Lower lobe of right lung (tissue), 2 donors: ENCODE measurements at regions not wholly inside any gene's neighbourhood (a gene's known extent, or its start where the extent isn't known, plus 50 kb on each side); places are given as distances from the start of the nearest gene placed in this dataset.
A peak's percentile ranks its signal among the peaks of the same experiment; 100 is the strongest.

Experiments used
- ATAC-seq, 2 donors: fragments of 200-7000 bp; cut with Tn5 transposase; one replicate each; pipeline ENCODE4 v1.9.1; 2020 to 2022; ENCODE audit warnings: mild to moderate bottlenecking in 2 of 2, moderate library complexity in 2 of 2
- DNase-seq: peaks from one replicate; pipeline ENCODE4 v3.0.0-alpha.2; 2020
- H3K27ac ChIP-seq: fragments of 200-600 bp; one replicate; pipeline ENCODE4 v1.8.0; 2022
- H3K27me3 ChIP-seq: fragments of 200-600 bp; one replicate; pipeline ENCODE4 v1.8.0; 2022; ENCODE audit warnings: low read depth
- H3K36me3 ChIP-seq: fragments of 200-600 bp; one replicate; pipeline ENCODE4 v1.8.0; 2022; ENCODE audit warnings: mild to moderate bottlenecking
- H3K4me1 ChIP-seq: fragments of 200-600 bp; one replicate; pipeline ENCODE4 v1.8.0; 2022
- H3K4me3 ChIP-seq: fragments of 200-600 bp; one replicate; pipeline ENCODE4 v1.8.0; 2022; ENCODE audit warnings: mild to moderate bottlenecking
- H3K9me3 ChIP-seq: fragments of 200-600 bp; one replicate; pipeline ENCODE4 v1.8.0; 2022
- intact Hi-C: fragments of 100-400 bp; cut with DNase I; formaldehyde crosslinking; loops from one replicate; pipeline ENCODE4 v1.11.0; 2022
- TF ChIP-seq, protein P1 (sequence below): fragments of 200-600 bp; IDR thresholded peaks from one replicate; pipeline ENCODE4 v1.8.0; 2022; ENCODE audit warnings: antibody characterized with exemption, mild to moderate bottlenecking
- donor health status: DM: no; HTN: yes; CAD: no; lungs with severe emphysema.

DNA sequence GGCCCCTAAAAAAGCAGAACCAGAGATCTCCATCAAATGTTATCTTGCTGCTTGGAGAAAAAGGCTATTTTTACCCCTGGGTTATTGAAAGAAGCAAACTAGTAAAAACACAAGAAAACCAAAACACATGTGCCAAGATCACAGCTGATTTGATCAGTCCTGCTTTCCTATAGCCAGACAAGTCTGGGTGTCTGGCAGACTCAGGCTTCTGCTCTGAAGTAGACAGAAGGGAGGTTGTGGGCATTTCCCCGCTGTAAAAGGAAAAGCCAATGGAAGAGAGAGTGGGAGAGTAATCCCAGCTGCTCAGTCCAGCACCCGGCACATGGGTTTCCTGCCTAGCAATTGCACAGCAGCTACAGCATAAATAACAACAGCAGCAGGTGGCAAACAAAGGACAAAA lies 177.9 kb downstream of the PHLDA1 start:
- Histone ChIP-seq H3K9me3 (no peaks in the 10 kb centered on the region), H3K27ac (no peak overlapping the region), H3K36me3 (no peaks in the 10 kb centered on the region), H3K4me1 (peaks cover 13% of the 10 kb centered on the region), H3K4me3 (no peak overlapping the region), H3K27me3 (no peaks in the 10 kb centered on the region)
- TF ChIP-seq, protein P1, sequence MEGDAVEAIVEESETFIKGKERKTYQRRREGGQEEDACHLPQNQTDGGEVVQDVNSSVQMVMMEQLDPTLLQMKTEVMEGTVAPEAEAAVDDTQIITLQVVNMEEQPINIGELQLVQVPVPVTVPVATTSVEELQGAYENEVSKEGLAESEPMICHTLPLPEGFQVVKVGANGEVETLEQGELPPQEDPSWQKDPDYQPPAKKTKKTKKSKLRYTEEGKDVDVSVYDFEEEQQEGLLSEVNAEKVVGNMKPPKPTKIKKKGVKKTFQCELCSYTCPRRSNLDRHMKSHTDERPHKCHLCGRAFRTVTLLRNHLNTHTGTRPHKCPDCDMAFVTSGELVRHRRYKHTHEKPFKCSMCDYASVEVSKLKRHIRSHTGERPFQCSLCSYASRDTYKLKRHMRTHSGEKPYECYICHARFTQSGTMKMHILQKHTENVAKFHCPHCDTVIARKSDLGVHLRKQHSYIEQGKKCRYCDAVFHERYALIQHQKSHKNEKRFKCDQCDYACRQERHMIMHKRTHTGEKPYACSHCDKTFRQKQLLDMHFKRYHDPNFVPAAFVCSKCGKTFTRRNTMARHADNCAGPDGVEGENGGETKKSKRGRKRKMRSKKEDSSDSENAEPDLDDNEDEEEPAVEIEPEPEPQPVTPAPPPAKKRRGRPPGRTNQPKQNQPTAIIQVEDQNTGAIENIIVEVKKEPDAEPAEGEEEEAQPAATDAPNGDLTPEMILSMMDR: no peak
- ATAC-seq: peak in 1 of 2 donors; percentile 36
- DNase-seq: no peak
- intact Hi-C loops: no loop called here

DNA sequence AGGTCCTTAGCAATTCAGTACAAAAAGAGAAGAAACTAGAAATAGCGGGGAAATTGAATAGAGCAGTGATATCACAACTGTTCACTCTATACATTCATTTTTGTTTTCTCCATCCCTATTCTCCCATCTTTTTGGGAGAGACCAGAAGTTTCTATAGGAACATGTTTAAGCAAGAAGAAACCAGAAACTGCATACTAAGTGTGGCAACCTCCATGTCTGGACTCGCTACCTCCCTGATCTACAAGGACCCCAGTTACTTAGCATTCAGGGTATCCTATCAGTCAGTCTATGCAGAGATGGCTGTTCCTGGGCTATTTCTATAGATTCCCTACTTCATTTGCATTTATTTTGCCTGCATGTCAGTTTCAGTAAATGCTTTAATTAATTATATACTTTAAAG lies 178.6 kb downstream of the PHLDA1 start:
- TF ChIP-seq, protein P1: no peak
- Histone ChIP-seq H3K4me3 (no peak overlapping the region), H3K9me3 (no peaks in the 10 kb centered on the region), H3K4me1 (peaks cover 15% of the 10 kb centered on the region), H3K27ac (no peak overlapping the region), H3K27me3 (no peaks in the 10 kb centered on the region), H3K36me3 (no peaks in the 10 kb centered on the region)
- ATAC-seq: no peak
- DNase-seq: no peak
- intact Hi-C loops: no loop called here

DNA sequence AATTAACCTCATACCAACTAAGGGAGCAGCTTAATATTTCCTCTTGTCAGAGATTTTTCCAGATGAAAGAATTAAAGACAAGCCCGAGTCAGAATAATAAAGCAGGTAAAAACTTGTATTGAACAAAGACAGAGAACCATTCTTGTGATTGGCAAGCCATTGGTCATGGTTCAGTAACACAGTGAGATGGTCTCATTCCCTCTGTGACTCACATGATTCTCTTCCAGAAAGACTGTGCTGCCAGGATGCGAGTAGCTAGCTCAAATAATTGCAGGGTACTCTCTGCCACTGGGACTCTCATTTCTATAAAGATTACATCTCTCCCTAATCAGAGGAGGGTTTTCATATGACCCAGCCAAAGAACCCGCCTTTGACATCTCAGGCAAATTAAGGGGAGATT lies 179.4 kb downstream of the PHLDA1 start:
- TF ChIP-seq, protein P1: no peak
- Histone ChIP-seq H3K4me1 (peaks cover 15% of the 10 kb centered on the region), H3K36me3 (no peaks in the 10 kb centered on the region), H3K9me3 (no peaks in the 10 kb centered on the region), H3K27ac (no peak overlapping the region), H3K4me3 (no peak overlapping the region), H3K27me3 (no peaks in the 10 kb centered on the region)
- intact Hi-C loops: no loop called here
- DNase-seq: no peak
- ATAC-seq: no peak

DNA sequence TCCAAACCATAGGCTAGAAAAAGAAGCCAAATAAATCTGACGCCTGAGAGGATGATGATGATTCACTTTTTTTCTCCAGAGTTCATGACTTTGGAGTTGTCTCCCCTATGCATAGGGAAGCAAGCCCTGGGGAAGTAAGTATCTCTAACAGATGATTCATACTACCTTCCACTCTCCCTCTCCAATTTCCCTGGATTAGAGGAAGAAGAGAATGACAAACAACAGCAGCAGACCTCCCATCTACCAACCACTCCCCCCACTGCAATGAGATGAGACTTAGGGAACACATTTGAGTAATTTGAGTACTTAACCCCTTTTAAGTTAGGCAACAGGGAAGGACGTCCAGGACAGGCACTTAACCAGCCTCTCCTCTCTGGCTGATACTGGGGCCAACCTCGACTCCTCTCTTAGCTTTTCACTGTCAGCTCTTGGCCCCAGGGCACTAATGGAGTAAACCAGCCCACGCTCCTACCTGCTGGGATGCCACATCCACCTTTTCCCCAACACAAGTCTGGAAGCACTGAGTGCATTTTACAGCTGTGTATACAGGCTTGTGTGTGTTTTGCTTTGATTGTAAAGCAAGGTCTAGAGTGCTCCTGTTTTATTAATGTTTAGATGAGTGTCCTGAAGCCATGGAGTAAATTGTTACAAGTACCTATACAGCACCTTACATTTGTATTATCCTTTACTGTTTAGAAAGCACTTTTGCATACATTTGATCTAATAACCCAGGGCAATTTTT lies 180.7 kb downstream of the PHLDA1 start:
- Histone ChIP-seq H3K27ac (no peak overlapping the region), H3K4me1 (peaks cover 15% of the 10 kb centered on the region), H3K27me3 (no peaks in the 10 kb centered on the region), H3K36me3 (no peaks in the 10 kb centered on the region), H3K9me3 (no peaks in the 10 kb centered on the region), H3K4me3 (no peak overlapping the region)
- intact Hi-C loops: no loop called here
- ATAC-seq (no peak), DNase-seq (no peak)
- TF ChIP-seq, protein P1: no peak

DNA sequence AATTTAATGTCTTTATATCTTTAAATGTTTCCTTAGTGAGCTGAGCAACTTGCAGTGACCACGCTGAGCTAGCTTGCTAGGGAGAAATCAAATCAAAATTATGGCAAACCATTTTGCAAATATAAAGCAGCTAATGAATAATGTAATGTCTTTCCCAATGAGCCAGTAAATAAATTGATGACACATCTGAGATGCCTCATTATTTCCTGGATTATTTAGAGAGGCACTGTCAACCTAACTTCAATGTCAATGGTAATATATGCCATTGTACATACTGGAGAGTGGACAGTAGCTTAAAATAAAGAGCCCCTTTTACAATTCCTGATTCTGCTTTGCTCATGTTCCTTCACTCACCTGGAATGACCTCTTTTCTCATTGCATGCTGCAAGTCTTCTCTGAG lies 182.6 kb downstream of the PHLDA1 start:
- H3K36me3 ChIP-seq: no peaks in the 10 kb centered on the region
- TF ChIP-seq, protein P1: no peak
- H3K9me3 ChIP-seq: no peaks in the 10 kb centered on the region
- H3K4me1 ChIP-seq: peaks cover 8% of the 10 kb centered on the region
- no peak for DNase-seq
- no peak overlapping the region for H3K4me3 ChIP-seq
- ATAC-seq: no peak
- no peak overlapping the region for H3K27ac ChIP-seq
- intact Hi-C loops: no loop called here
- H3K27me3 ChIP-seq: no peaks in the 10 kb centered on the region
